DND-41 (cell line): ENCODE measurements at regions not wholly inside any gene's neighbourhood (a gene's known extent, or its start where the extent isn't known, plus 50 kb on each side); places are given as distances from the start of the nearest gene placed in this dataset.

Source experiments
- EZH2 ChIP-seq: IDR thresholded peaks from 3 replicates; pipeline ENCODE4 v1.6.1; 2012; ENCODE audit warnings: borderline replicate concordance, low read depth, mild to moderate bottlenecking, moderate library complexity, low read length, inconsistent platforms; ENCODE audit not compliant: severe bottlenecking
- TF ChIP-seq, protein P1 (sequence below): IDR thresholded peaks from 2 replicates; pipeline ENCODE4 v1.5.1; 2012; ENCODE audit warnings: borderline replicate concordance, low read length, moderate library complexity, mild to moderate bottlenecking; ENCODE audit not compliant: poor library complexity, severe bottlenecking; ENCODE audit errors: extremely low read depth

DNA sequence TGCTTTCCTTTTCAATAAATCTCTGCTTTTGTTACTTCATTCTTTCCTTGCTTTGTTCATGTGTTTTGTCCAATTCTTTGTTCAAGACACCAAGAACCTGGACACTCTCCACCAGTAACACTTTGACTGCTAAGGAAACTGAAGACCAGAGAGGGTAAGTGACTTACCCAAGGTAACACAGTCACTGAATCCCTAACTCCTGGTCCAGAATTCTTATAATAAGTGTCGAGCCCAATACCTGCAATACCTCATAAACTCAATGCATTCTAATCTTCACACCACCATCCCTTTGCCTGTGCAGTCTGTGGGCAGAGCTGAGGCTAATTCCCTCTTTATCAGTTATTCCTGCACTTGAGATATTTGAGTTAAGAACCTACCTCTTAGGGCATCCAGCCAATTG, 237.8 kb downstream of the UACA start:
- TF ChIP-seq, protein P1, sequence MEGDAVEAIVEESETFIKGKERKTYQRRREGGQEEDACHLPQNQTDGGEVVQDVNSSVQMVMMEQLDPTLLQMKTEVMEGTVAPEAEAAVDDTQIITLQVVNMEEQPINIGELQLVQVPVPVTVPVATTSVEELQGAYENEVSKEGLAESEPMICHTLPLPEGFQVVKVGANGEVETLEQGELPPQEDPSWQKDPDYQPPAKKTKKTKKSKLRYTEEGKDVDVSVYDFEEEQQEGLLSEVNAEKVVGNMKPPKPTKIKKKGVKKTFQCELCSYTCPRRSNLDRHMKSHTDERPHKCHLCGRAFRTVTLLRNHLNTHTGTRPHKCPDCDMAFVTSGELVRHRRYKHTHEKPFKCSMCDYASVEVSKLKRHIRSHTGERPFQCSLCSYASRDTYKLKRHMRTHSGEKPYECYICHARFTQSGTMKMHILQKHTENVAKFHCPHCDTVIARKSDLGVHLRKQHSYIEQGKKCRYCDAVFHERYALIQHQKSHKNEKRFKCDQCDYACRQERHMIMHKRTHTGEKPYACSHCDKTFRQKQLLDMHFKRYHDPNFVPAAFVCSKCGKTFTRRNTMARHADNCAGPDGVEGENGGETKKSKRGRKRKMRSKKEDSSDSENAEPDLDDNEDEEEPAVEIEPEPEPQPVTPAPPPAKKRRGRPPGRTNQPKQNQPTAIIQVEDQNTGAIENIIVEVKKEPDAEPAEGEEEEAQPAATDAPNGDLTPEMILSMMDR, result no peak
- TF ChIP-seq EZH2, result no peak
